Neutrophil (primary cell): ENCODE measurements at regions not wholly inside any gene's neighbourhood (a gene's known extent, or its start where the extent isn't known, plus 50 kb on each side); places are given as distances from the start of the nearest gene placed in this dataset.
"Not testable (repeated sequence)": the region's sequence is repeated elsewhere in the genome, so short reads cannot be mapped to it uniquely, and the experiment has no call there.

Experiments
- H3K27ac ChIP-seq: fragments of 200-600 bp; sonication (generic); 2 replicates; pipeline ENCODE4 v1.5.1; 2016; ENCODE audit warnings: mild to moderate bottlenecking, moderate library complexity
- H3K27me3 ChIP-seq: fragments of 200-600 bp; sonication (generic); 2 replicates; pipeline ENCODE4 v1.6.0; 2016; ENCODE audit warnings: mild to moderate bottlenecking
- H3K36me3 ChIP-seq: fragments of 200-600 bp; sonication (generic); 2 replicates; pipeline ENCODE4 v1.5.1; 2017
- H3K4me1 ChIP-seq, 2 experiments: fragments of 200-600 bp in 1 of 2; sonication (generic) in 1 of 2; 1 replicate in 1 of 2; 2 replicates in 1 of 2; pipeline versions ENCODE4 v1.5.1 to v1.6.1; 2013 to 2016; ENCODE audit warnings: low read depth in 1 of 2, low read length in 1 of 2, mild to moderate bottlenecking in 1 of 2, moderate library complexity in 1 of 2; ENCODE audit not compliant: control insufficient read depth in 1 of 2, insufficient read depth in 1 of 2
- H3K4me3 ChIP-seq, 2 experiments: fragments of 200-600 bp in 1 of 2; sonication (generic) in 1 of 2; 1 replicate in 1 of 2; 2 replicates in 1 of 2; pipeline ENCODE4 v1.5.1; 2013 to 2016; ENCODE audit warnings: low read depth in 1 of 2, low read length in 1 of 2, mild to moderate bottlenecking in 1 of 2, moderate library complexity in 1 of 2
- H3K9me3 ChIP-seq: fragments of 200-600 bp; sonication (generic); 2 replicates; pipeline ENCODE4 v1.5.1; 2016
- TF ChIP-seq, protein P1 (sequence below): fragments of 200-600 bp; sonication (generic); IDR thresholded peaks from 2 replicates; pipeline ENCODE4 v1.5.1; 2016; ENCODE audit warnings: antibody characterized with exemption

DNA sequence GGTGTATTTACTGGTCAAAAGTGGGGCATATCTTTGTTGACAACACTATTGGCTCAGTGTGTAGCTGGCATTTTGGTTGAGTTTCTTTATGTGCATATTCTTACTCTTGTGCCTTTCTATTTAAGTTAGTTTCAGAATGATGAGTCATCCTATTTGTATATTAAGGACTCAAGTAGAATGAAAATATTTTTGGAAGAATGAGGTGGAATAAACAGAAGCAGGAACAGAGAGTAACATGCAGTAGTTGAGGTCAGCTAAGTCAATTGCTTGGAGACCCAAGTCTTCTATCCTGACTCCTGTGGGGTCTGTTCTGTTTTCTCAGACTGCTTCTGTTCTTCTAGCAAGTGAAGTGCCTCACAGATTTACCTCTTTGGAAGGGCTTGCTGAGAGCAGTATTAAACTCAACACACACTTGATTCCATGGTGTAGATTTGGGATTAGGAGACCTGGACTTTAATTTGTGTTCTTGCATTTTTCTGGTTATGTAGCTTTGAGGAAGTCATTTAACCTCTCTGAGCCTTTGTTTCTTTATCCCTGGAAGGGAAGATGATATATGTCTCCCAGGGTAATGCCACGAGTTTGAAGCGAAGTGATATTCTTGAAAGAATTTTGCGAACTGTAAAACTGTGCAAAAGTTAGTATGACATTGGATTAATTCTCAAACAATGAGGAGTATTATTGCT lies 324.3 kb downstream of the QKI start:
- H3K4me3 ChIP-seq, result no peak overlapping the region
- TF ChIP-seq, protein P1, sequence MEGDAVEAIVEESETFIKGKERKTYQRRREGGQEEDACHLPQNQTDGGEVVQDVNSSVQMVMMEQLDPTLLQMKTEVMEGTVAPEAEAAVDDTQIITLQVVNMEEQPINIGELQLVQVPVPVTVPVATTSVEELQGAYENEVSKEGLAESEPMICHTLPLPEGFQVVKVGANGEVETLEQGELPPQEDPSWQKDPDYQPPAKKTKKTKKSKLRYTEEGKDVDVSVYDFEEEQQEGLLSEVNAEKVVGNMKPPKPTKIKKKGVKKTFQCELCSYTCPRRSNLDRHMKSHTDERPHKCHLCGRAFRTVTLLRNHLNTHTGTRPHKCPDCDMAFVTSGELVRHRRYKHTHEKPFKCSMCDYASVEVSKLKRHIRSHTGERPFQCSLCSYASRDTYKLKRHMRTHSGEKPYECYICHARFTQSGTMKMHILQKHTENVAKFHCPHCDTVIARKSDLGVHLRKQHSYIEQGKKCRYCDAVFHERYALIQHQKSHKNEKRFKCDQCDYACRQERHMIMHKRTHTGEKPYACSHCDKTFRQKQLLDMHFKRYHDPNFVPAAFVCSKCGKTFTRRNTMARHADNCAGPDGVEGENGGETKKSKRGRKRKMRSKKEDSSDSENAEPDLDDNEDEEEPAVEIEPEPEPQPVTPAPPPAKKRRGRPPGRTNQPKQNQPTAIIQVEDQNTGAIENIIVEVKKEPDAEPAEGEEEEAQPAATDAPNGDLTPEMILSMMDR, result no peak
- peaks cover 8% of the 10 kb centered on the region for H3K27me3 ChIP-seq

GRCh38 chr6:163738304-163738703 lies 323.8 kb downstream of the QKI start:
- Histone ChIP-seq H3K4me3 (no peak overlapping the region), H3K36me3 (no peaks in the 10 kb centered on the region), H3K9me3 (no peaks in the 10 kb centered on the region), H3K27me3 (peaks cover 8% of the 10 kb centered on the region), H3K4me1 (no peaks in the 10 kb centered on the region), H3K27ac (no peak overlapping the region)
- TF ChIP-seq, protein P1, result no peak

More for the DNA sequence above, 324.3 kb downstream of the QKI start:
- Histone ChIP-seq H3K36me3 (no peaks in the 10 kb centered on the region), H3K27ac (no peak overlapping the region), H3K4me1 (no peaks in the 10 kb centered on the region), H3K9me3 (no peaks in the 10 kb centered on the region)

DNA sequence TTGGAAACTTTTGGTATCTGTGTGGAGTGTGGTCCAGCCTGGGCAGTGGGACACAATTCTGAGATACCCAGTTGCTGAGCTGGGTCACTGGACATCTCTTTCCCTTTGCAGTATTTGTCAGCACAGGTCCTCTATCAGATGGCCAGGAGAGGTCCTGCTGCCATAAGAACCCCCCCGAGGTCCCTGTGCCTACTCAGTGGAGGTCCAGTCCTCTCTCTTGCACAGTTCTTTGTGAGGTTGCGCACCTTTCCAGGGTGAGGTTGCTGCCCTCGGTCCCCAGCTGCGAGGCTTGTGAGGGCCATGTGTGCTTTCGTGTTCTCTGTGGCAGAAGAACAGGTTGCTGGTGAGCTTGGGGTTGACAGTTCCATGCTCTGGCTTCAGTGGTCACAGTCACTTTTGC lies 320.6 kb downstream of the QKI start:
- no peak overlapping the region for H3K4me3 ChIP-seq
- H3K27me3 ChIP-seq, result peaks cover 8% of the 10 kb centered on the region
- H3K4me1 ChIP-seq, result no peaks in the 10 kb centered on the region
- no peak overlapping the region for H3K27ac ChIP-seq
- no peaks in the 10 kb centered on the region for H3K9me3 ChIP-seq
- no peaks in the 10 kb centered on the region for H3K36me3 ChIP-seq
- TF ChIP-seq, protein P1, result no peak

DNA sequence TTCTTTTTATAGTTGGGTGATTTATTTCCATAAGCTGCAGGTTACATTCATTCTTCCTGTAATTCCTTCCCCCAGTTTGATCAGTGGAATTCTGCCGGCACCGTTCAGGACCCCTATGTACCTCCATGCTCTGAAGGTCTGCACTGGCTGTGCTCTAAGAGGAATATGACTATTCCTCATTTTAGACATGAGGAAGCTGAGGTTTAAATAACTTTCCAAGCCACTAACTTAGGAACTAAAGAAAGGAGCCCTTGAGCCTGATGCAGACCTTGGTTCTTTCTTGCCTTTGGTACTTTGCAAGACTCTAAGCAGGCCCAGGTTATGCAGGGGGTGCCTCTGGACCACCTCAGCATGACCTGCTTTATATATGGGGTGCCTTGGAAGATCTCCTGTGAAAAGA lies 318.5 kb downstream of the QKI start:
- H3K9me3 ChIP-seq, result no peaks in the 10 kb centered on the region
- H3K36me3 ChIP-seq, result no peaks in the 10 kb centered on the region
- no peaks in the 10 kb centered on the region for H3K27me3 ChIP-seq
- H3K27ac ChIP-seq, result no peak overlapping the region
- H3K4me3 ChIP-seq, result no peak overlapping the region
- TF ChIP-seq, protein P1, result no peak
- H3K4me1 ChIP-seq, result no peaks in the 10 kb centered on the region

DNA sequence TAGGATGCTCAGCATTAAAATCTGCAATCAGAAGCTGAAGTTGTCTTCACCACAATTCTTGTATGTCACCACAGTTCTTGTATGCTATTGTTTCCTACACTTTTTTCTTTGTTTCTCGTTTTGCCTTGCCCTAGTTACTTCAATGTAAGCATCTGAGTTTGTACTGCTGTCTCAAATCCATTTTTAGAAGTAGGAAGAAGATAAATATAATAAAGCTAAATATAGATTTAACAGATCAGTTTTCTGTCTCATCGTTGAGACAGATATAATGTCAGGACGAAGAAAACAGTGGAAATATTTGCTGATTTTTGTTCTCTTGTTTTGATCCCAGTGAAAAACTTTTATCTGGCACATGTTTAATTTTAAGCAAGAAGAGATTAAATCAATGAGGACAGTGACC lies 318.0 kb downstream of the QKI start:
- Histone ChIP-seq H3K27ac (no peak overlapping the region), H3K9me3 (no peaks in the 10 kb centered on the region), H3K36me3 (no peaks in the 10 kb centered on the region), H3K27me3 (no peaks in the 10 kb centered on the region), H3K4me1 (no peaks in the 10 kb centered on the region), H3K4me3 (no peak overlapping the region)
- TF ChIP-seq, protein P1, result no peak

DNA sequence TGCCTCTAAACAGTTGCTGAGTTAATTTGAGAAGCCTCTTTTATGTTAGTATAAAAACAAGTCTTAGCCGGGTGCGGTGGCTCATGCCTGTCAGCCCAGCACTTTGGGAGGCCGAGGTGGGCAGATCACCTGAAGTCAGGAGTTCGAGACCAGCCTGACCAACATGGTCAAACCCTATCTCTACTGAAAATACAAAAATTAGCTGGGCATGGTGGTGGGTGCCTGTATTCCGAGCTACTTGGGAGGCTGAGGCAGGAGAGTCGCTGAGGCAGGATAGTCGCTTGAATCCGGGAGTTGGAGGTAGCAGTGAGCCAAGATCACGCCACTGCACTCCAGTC lies 317.5 kb downstream of the QKI start:
- not testable (repeated sequence) for H3K27me3 ChIP-seq

More for the DNA sequence above, 317.5 kb downstream of the QKI start:
- not testable (repeated sequence) for H3K27ac ChIP-seq, H3K4me1 ChIP-seq, H3K9me3 ChIP-seq, H3K4me3 ChIP-seq, H3K36me3 ChIP-seq
